Activated T-cell treated with anti-CD3 and anti-CD28 coated beads, Interleukin-2, amount 50 U/mL, for 72 hours (primary cell): ENCODE measurements at regions not wholly inside any gene's neighbourhood (a gene's known extent, or its start where the extent isn't known, plus 50 kb on each side); places are given as distances from the start of the nearest gene placed in this dataset.

Experiments used
- ATAC-seq, 2 donors: fragments of 150-1000 bp; cut with Tn5 transposase; replicated peaks in 1 of 2; 2 replicates each; pipeline ENCODE4 v1.10.0; 2021; ENCODE audit warnings: moderate library complexity in 2 of 2, mild to moderate bottlenecking in 1 of 2
- DNase-seq, 2 donors: peaks; one replicate each; pipeline ENCODE4 v3.0.0; 2021 to 2022; ENCODE audit warnings: mixed read lengths in 1 of 2
- H3K27ac Mint-ChIP-seq: one replicate; pipeline ENCODE4 v1.8.0; 2022; ENCODE audit warnings: mild to moderate bottlenecking, moderate library complexity, mixed read lengths
- H3K27me3 Mint-ChIP-seq: one replicate; pipeline ENCODE4 v1.8.0; 2022; ENCODE audit warnings: low read depth, mixed read lengths
- H3K36me3 Mint-ChIP-seq, 2 donors: one replicate each; pipeline ENCODE4 v1.8.0; 2022; ENCODE audit warnings: mixed read lengths in 2 of 2, mild to moderate bottlenecking in 1 of 2; ENCODE audit not compliant: insufficient read depth in 2 of 2
- H3K4me1 Mint-ChIP-seq: one replicate; pipeline ENCODE4 v1.8.0; 2022; ENCODE audit warnings: low read depth, mixed read lengths
- H3K4me3 Mint-ChIP-seq, 2 donors: one replicate each; pipeline ENCODE4 v1.8.0; 2022; ENCODE audit warnings: mild to moderate bottlenecking in 2 of 2, mixed read lengths in 2 of 2, moderate library complexity in 2 of 2
- H3K9me3 Mint-ChIP-seq, 2 donors: one replicate each; pipeline ENCODE4 v1.8.0; 2022; ENCODE audit warnings: mixed read lengths in 2 of 2

DNA sequence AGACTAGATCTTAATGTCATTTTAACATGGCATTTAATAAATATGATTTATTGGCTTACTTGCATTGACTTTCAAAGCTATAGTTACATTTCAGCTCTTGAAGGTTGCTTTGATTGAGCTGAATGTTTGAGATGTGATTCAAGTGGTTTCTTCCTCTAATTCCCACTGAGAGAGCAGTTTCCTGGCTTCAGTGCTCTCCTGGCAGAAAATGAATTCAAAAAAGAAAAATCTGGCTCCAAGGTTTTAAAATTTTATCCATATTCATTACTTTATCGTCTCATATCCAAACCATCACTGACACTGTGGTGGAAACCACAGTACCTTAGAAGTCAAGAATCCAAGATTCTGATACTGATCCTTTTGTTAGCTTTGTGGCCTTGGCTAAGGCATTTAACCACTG is 263.1 kb upstream of the HSF2 start:
- Mint-ChIP-seq H3K9me3 (no peaks in the 10 kb centered on the region), H3K27ac (no peak overlapping the region), H3K4me1 (no peaks in the 10 kb centered on the region), H3K27me3 (no peaks in the 10 kb centered on the region), H3K36me3 (no peaks in the 10 kb centered on the region), H3K4me3 (no peak overlapping the region)
- no peak for DNase-seq
- ATAC-seq = no peak

DNA sequence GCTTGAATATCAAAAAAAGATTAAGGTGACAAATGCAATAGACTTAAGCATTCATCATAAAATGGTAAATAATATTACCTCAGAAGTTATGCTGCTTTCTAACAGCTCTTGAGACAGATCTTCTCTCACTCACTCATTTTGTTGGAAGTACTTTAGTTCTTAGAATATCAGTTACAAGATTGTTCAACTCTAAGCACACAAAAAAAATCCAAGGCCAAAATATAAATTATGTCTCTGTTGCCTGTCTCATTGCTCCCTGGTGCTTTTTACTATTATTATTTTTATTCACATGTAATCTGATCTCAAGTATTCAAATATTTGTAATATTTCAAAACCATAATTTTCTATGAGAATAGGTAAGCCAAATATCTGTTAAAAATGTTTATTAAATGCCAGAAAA is 259.4 kb upstream of the HSF2 start:
- Mint-ChIP-seq H3K4me3 (no peak overlapping the region), H3K4me1 (no peaks in the 10 kb centered on the region), H3K36me3 (no peaks in the 10 kb centered on the region), H3K27ac (no peak overlapping the region), H3K9me3 (no peaks in the 10 kb centered on the region), H3K27me3 (no peaks in the 10 kb centered on the region)
- ATAC-seq (no peak), DNase-seq (no peak)

DNA sequence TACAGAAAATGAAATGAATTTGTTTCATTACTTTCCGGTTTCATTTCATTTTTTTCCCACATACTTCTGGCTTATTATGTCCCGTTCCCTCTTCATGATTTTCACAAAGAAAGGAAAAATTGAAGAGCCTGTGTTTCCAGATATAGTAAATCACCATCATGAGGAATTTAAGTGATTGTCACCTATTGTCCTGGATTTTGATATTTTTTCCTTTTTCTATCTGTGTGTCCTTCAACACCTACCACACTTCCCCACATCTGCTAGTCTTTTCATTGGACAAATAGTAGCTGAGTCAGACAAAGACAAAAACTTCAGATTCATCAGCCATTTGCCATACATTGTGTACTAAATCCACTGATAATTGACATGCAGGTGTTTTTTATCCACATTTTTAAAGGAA is 258.2 kb upstream of the HSF2 start:
- no peak overlapping the region for H3K27ac Mint-ChIP-seq
- H3K36me3 Mint-ChIP-seq = no peaks in the 10 kb centered on the region
- H3K27me3 Mint-ChIP-seq = no peaks in the 10 kb centered on the region
- DNase-seq = no peak
- H3K4me3 Mint-ChIP-seq = no peak overlapping the region
- H3K9me3 Mint-ChIP-seq = no peaks in the 10 kb centered on the region
- no peak for ATAC-seq
- no peaks in the 10 kb centered on the region for H3K4me1 Mint-ChIP-seq

GRCh38 chr6:122143813-122144601 is 255.4 kb upstream of the HSF2 start:
- no peaks in the 10 kb centered on the region for H3K4me1 Mint-ChIP-seq
- H3K9me3 Mint-ChIP-seq = no peaks in the 10 kb centered on the region
- ATAC-seq (no peak), DNase-seq (no peak)
- no peak overlapping the region for H3K27ac Mint-ChIP-seq
- no peaks in the 10 kb centered on the region for H3K36me3 Mint-ChIP-seq
- no peaks in the 10 kb centered on the region for H3K27me3 Mint-ChIP-seq
- H3K4me3 Mint-ChIP-seq = no peak overlapping the region

DNA sequence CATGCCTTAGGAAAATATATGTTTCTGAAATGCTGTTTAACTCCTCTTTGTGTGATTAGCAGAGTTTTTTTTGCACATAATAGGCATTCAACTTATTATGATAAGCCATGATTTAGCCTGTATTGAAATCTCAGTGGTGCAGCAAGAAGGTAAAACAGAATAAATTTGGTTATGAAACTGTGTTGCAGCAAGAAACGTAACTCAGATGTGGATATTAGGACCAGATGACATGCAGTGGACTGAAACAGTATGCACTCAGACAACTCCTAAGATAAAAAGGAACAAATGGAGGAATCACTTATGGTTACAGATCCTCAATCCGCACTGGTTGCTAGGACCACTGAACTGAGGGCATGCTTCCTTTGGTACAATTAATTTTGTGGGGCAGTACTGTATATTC is 254.2 kb upstream of the HSF2 start:
- Mint-ChIP-seq H3K27me3 (no peaks in the 10 kb centered on the region), H3K9me3 (no peaks in the 10 kb centered on the region), H3K36me3 (no peaks in the 10 kb centered on the region), H3K27ac (no peak overlapping the region), H3K4me3 (no peak overlapping the region), H3K4me1 (no peaks in the 10 kb centered on the region)
- ATAC-seq (no peak), DNase-seq (no peak)

GRCh38 chr6:122145741-122146240 is 253.7 kb upstream of the HSF2 start:
- H3K9me3 Mint-ChIP-seq = no peaks in the 10 kb centered on the region
- H3K4me1 Mint-ChIP-seq = no peaks in the 10 kb centered on the region
- no peak overlapping the region for H3K4me3 Mint-ChIP-seq
- DNase-seq = no peak
- no peak overlapping the region for H3K27ac Mint-ChIP-seq
- ATAC-seq = no peak
- no peaks in the 10 kb centered on the region for H3K27me3 Mint-ChIP-seq
- H3K36me3 Mint-ChIP-seq = no peaks in the 10 kb centered on the region

GRCh38 chr6:122147291-122147690 is 252.2 kb upstream of the HSF2 start:
- Mint-ChIP-seq H3K36me3 (no peaks in the 10 kb centered on the region), H3K27me3 (peaks cover 2% of the 10 kb centered on the region), H3K4me1 (no peaks in the 10 kb centered on the region), H3K4me3 (no peak overlapping the region), H3K27ac (no peak overlapping the region), H3K9me3 (no peaks in the 10 kb centered on the region)
- ATAC-seq (no peak), DNase-seq (no peak)

DNA sequence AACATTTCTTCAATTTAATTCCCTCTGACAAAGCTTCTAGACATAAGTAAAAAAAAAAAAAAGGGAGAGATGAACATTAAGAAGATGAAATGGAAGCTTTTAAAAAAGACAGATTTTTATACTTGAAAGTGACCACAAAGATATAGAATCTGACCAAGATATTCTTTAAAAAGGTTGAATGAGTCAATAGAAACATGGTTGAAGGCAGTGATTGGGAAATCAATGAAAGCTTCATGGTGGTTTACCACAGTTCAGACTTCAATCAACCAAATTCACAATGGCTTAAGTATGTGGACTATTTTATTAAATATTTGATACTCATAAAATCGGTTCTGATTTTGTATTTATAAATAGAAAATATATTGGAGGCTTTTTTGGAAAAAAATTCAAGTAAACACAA is 248.4 kb upstream of the HSF2 start:
- no peaks in the 10 kb centered on the region for H3K9me3 Mint-ChIP-seq
- H3K4me3 Mint-ChIP-seq = no peak overlapping the region
- H3K36me3 Mint-ChIP-seq = no peaks in the 10 kb centered on the region
- H3K4me1 Mint-ChIP-seq = no peaks in the 10 kb centered on the region
- no peak for ATAC-seq
- no peak for DNase-seq
- H3K27me3 Mint-ChIP-seq = peaks cover 10% of the 10 kb centered on the region
- H3K27ac Mint-ChIP-seq = no peak overlapping the region

GRCh38 chr6:122151763-122152162 is 247.7 kb upstream of the HSF2 start:
- ATAC-seq (no peak), DNase-seq (no peak)
- Mint-ChIP-seq H3K27me3 (peaks cover 10% of the 10 kb centered on the region), H3K36me3 (no peaks in the 10 kb centered on the region), H3K9me3 (peaks cover 0 to 1% of the 10 kb centered on the region in 2 donors), H3K4me3 (no peak overlapping the region), H3K27ac (no peak overlapping the region), H3K4me1 (no peaks in the 10 kb centered on the region)

GRCh38 chr6:122153557-122153956 is 245.9 kb upstream of the HSF2 start:
- no peak overlapping the region for H3K27ac Mint-ChIP-seq
- no peak overlapping the region for H3K4me3 Mint-ChIP-seq
- ATAC-seq (no peak), DNase-seq (no peak)
- H3K9me3 Mint-ChIP-seq = peaks cover 0 to 1% of the 10 kb centered on the region in 2 donors
- H3K36me3 Mint-ChIP-seq = no peaks in the 10 kb centered on the region
- no peaks in the 10 kb centered on the region for H3K4me1 Mint-ChIP-seq
- H3K27me3 Mint-ChIP-seq = peaks cover 10% of the 10 kb centered on the region

GRCh38 chr6:122154155-122154554 is 245.3 kb upstream of the HSF2 start:
- H3K27me3 Mint-ChIP-seq = peaks cover 10% of the 10 kb centered on the region
- DNase-seq (no peak), ATAC-seq (no peak)
- H3K4me1 Mint-ChIP-seq = no peaks in the 10 kb centered on the region
- H3K9me3 Mint-ChIP-seq = peaks cover 0 to 1% of the 10 kb centered on the region in 2 donors
- no peak overlapping the region for H3K4me3 Mint-ChIP-seq
- no peaks in the 10 kb centered on the region for H3K36me3 Mint-ChIP-seq
- H3K27ac Mint-ChIP-seq = no peak overlapping the region

- no peak for ATAC-seq
- peaks cover 10% of the 10 kb centered on the region for H3K27me3 Mint-ChIP-seq
- no peaks in the 10 kb centered on the region for H3K4me1 Mint-ChIP-seq
- no peak for DNase-seq
- H3K27ac Mint-ChIP-seq = no peak overlapping the region
- peaks cover 0 to 1% of the 10 kb centered on the region in 2 donors for H3K9me3 Mint-ChIP-seq
- no peaks in the 10 kb centered on the region for H3K36me3 Mint-ChIP-seq
- no peak overlapping the region for H3K4me3 Mint-ChIP-seq
Observed at GRCh38 chr6:122154912-122155575, 244.4 kb upstream of the HSF2 start.

- no peak for DNase-seq
- H3K27ac Mint-ChIP-seq = no peak overlapping the region
- peaks cover 0 to 1% of the 10 kb centered on the region in 2 donors for H3K9me3 Mint-ChIP-seq
- H3K4me1 Mint-ChIP-seq = no peaks in the 10 kb centered on the region
- H3K4me3 Mint-ChIP-seq = no peak overlapping the region
- no peaks in the 10 kb centered on the region for H3K27me3 Mint-ChIP-seq
- H3K36me3 Mint-ChIP-seq = no peaks in the 10 kb centered on the region
- no peak for ATAC-seq
Observed at GRCh38 chr6:122161136-122161535, 238.3 kb upstream of the HSF2 start.

DNA sequence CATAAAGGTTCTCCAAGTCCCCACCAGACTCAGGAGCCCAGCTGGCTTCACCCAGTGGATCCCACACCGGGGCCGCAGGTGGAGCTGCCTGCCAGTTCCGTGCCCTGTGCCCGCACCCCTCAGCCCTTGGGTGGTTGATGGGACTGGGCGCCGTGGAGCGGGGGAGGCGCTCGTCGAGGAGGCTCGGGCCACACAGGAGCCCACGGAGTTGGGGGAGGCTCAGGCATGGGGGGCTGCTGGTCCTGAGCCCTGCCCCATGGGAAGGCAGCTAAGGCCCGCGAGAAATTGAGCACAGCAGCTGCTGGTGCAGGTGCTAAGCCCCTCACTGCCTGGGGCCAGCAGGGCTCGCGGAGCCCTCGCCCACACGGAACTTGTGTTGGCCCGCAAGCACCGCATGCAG is 234.4 kb upstream of the HSF2 start:
- H3K36me3 Mint-ChIP-seq = no peaks in the 10 kb centered on the region
- H3K4me1 Mint-ChIP-seq = no peaks in the 10 kb centered on the region
- ATAC-seq (no peak), DNase-seq (no peak)
- no peak overlapping the region for H3K4me3 Mint-ChIP-seq
- no peak overlapping the region for H3K27ac Mint-ChIP-seq
- no peaks in the 10 kb centered on the region for H3K9me3 Mint-ChIP-seq
- no peaks in the 10 kb centered on the region for H3K27me3 Mint-ChIP-seq
